Hippocampal formation (tissue), 2 donors: ENCODE measurements at regions not wholly inside any gene's neighbourhood (a gene's known extent, or its start where the extent isn't known, plus 50 kb on each side); places are given as distances from the start of the nearest gene placed in this dataset.
A peak's percentile ranks its signal among the peaks of the same experiment; 100 is the strongest.
"Not testable (repeated sequence)": the region's sequence is repeated elsewhere in the genome, so short reads cannot be mapped to it uniquely, and the experiment has no call there.

ENCODE experiments used
- DNase-seq, 2 donors: peaks; one replicate each; lab custom pipeline; 2025; lab: John Stamatoyannopoulos, UW

DNA sequence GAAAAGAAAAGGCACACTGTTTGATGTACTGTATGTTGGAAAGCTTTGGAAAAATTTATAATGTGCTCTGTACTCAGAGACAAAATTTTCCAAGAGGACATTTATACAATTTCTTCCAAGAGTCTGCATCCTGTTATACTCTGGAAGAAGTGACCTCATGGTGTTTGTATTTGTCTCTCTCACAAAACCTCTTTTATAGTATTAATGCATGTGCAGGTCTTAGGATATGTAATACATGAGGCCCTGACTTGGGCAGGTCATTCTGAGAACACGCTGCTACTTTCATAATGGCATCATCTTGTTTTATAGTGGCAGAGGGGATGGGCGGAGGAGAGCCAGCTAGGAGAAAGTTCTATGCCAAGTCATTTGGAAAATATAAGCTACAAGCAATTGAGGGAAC, 72.0 kb upstream of the P3H2 start:
- no peak for DNase-seq

- DNase-seq, result no peak
These were observed 71.4 kb upstream of the P3H2 start for GRCh38 chr3:190192087-190192486.

GRCh38 chr3:190188197-190188596, 67.5 kb upstream of the P3H2 start:
- no peak for DNase-seq

GRCh38 chr3:190183121-190183520, 62.4 kb upstream of the P3H2 start:
- peak in 1 of 2 donors; percentile 47 for DNase-seq

DNA sequence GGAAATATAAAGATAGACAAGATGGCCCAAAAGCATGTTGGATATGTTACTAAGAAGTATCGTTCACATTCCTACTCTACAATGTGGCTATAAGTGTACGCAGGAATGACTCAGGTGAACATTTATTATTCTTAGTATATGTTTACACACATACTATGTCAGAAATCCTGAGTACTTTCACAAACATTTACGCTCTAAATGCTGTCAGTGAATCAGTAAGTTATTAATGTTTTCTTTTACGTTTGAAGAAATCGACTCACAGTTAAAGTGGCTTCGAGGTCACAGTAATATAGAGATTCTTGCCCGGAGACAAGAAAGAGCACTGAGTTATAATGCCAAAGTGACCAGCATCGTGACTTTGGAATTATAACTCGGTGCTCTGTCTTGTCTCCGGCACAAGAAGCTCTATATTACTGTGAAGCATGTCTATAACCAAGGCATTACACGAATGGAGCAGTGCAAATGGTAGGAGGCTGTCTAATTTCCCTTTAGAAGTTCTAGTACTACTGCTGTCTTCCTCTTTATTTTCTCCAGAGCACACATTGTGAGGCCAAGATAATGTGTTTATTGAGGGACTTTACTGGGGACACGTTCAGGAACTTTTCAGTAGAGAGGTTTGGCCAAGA, 61.8 kb upstream of the P3H2 start:
- DNase-seq, result no peak

GRCh38 chr3:190180268-190180667, 59.6 kb upstream of the P3H2 start:
- no peak for DNase-seq

DNA sequence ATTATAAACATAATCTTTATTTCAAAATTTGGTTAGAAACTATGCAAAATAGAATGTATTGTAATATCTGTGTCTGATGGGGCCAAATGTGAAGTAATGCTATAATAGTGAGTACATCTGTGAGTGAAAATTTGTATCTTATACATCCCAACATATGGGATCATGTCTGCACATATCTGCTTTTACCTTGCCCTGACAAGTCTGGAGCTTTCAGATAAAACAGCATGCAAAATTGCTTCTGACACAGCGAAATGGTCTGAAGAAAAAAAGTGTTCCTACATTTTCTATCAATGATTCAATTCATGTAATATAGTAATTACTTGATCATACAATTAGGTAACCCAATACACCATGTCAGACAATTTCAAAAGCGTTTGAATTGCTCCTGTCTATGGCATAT, 58.1 kb upstream of the P3H2 start:
- no peak for DNase-seq

DNA sequence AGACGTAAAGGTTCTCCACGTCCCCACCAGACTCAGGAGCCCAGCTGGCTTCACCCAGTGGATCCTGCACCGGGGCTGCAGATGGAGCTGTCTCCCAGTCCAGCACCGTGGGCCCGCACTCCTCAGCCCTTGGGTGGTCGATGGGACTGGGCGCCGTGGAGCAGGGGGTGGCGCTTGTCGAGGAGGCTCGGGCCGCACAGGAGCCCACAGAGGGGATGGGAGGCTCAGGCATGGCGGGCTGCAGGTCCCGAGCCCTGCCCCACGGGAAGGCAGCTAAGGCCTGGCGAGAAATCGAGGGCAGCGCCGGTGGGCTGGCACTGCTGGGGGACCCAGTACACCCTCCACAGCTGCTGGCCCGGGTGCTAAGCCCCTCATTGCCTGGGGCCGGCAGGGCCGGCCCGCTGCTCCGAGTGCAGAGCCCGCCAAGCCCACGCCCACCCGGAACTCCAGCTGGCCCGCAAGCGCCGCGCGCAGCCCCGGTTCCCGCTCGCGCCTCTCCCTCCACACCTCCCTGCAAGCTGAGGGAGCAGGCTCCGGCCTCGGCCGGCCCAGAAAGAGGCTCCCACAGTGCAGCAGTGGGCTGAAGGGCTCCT, 56.3 kb upstream of the P3H2 start:
- not testable (repeated sequence) for DNase-seq

DNA sequence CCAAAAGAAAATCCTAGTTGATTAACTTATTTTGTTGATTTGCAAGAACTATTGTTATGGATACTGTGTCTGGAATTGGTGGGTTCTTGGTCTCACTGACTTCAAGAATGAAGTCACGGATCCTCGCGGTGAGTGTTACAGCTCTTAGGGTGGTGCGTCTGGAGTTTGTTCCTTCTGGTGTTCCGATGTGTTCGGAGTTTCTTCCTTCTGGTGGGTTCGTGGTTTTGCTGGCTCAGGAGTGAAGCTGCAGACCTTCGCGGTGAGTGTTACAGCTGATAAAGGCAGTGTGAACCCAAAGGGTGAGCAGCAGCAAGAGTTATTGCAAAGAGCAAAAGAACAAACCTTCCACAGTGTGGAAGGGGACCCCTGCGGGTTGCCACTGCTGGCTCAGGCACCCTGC, 55.4 kb upstream of the P3H2 start:
- DNase-seq, result not testable (repeated sequence)

GRCh38 chr3:190175490-190175889, 54.8 kb upstream of the P3H2 start:
- no peak for DNase-seq

GRCh38 chr3:190174471-190174870, 53.8 kb upstream of the P3H2 start:
- DNase-seq, result no peak

- no peak for DNase-seq
These were observed 52.7 kb upstream of the P3H2 start for GRCh38 chr3:190173426-190173825.

GRCh38 chr3:190172751-190173150, 52.1 kb upstream of the P3H2 start:
- no peak for DNase-seq
